SKM-1 (cell line): ENCODE measurements at regions not wholly inside any gene's neighbourhood (a gene's known extent, or its start where the extent isn't known, plus 50 kb on each side); places are given as distances from the start of the nearest gene placed in this dataset.

Experiments used
- DNase-seq: peaks from one replicate; lab custom pipeline; 2025; ENCODE audit not compliant: unreplicated experiment; lab: John Stamatoyannopoulos, UW

GRCh38 chr12:126147321-126147720 is 1082.1 kb downstream of the AACS start:
- DNase-seq = no peak

GRCh38 chr12:126156806-126157574 is 1091.8 kb downstream of the AACS start:
- no peak for DNase-seq

GRCh38 chr12:126157575-126157966 is 1092.3 kb downstream of the AACS start:
- DNase-seq = no peak

- no peak for DNase-seq
Measured at GRCh38 chr12:126159139-126159538, 1093.9 kb downstream of the AACS start.

GRCh38 chr12:126160912-126161311 is 1095.7 kb downstream of the AACS start:
- DNase-seq = no peak

DNA sequence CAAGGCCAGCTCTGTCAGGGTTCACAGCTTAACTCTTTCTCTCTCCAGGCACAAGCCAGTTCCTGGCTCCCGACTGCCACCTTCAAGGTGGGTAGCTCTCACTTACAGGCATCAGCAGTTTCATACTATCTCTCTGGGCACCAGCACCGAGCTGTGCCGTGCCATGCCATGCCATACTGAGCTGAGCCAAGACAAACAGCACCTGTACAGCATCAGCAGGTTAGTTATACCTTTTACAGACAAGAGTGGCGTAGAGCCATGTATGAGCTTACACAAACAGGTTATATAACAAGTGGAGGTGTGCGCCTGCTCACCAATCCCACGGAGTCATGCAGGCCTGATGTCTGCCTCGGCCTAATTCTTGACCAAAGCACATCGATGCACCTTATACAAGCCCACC is 1098.7 kb downstream of the AACS start:
- DNase-seq = no peak

DNA sequence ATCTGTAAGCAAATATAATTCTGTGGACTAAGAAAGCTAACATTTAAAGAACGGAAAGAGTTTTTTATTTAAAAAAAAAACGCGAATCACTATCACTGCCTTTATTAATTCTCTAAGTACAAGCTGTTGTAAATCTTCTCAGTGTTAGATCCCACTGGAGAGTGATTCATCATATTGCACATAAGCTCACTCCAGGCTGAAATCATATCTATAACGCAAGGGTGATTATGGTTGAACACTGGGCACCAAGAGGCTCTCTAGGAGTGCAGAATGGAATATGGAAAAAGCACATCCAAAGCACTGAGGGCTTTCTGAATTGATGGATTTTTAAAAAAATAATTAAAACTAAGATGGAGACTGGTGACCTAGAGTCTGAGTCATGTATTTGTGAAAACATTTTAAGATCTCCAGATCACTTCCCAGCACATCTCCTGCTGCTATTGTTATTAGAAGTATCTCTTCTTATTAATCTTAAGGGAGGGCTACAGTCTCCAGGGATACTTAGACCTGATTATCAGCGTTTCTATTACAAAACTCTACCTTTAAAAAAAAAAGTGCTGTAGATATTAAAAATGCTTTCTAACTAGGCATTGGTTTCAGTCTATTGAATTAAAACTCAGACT is 1106.8 kb downstream of the AACS start:
- DNase-seq = no peak

GRCh38 chr12:126182619-126183236 is 1117.5 kb downstream of the AACS start:
- no peak for DNase-seq

- no peak for DNase-seq
Measured at GRCh38 chr12:126185025-126185424, 1119.8 kb downstream of the AACS start.

DNA sequence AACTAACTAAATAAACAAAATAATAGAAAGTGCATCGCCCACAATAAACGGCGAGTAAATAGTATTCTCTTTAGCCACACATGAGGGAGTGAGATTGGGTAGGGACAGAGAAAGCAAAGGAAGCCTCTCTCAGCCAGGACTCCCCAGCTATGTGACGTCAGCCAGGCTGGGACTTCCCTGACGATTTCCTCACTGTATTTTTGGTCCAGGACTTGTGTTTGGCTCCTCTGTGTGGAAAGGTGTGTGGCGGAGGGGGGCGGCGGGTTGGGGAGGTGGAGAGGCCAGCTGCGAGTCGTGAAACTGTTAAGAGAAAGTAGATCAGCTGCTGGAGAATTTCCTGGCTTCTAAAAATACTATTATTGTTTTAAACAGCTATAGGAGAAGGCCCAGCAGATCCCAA is 1124.6 kb downstream of the AACS start:
- DNase-seq = no peak

- DNase-seq = no peak
Measured at GRCh38 chr12:126191031-126191891, 1126.0 kb downstream of the AACS start.

DNA sequence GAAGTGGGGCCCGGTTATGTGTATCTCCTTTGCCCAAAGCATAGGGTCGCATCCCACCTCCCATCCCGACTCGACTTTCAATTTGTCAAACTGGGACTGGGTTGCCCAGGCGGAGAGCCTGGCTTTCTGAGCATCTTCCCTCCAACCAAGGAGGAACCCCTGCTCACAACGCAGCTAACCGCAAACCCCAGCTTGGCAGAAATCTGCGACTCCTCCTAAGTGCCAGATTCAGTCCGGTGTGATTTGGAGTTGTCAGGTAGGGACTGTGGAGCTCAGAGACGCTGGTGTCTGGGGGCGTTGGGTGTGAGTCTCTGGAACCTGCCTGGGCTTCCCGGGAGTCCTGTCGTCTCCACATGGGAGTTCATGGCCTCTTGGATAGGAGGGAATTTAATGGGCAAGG is 1126.7 kb downstream of the AACS start:
- DNase-seq = no peak

DNA sequence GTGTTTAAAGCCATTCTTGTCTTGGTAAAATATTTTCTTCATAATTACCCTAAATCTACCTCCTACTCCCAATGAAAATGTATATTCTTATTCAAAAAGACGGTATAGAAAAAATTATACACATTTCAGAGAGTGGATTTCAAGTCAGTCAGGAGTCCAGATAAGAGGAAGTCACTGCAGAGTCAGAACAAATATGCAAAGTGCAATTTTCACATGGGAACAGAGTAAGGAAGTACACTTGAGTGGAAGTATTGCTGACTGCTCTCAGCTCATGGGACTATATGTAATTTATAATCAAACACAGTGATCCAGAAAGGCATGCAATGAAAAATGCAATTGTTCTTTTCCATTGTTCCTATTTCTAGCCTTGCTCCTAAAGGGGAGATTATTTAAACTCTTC is 1128.0 kb downstream of the AACS start:
- no peak for DNase-seq

- no peak for DNase-seq
Measured at GRCh38 chr12:126196263-126196662, 1131.0 kb downstream of the AACS start.

DNA sequence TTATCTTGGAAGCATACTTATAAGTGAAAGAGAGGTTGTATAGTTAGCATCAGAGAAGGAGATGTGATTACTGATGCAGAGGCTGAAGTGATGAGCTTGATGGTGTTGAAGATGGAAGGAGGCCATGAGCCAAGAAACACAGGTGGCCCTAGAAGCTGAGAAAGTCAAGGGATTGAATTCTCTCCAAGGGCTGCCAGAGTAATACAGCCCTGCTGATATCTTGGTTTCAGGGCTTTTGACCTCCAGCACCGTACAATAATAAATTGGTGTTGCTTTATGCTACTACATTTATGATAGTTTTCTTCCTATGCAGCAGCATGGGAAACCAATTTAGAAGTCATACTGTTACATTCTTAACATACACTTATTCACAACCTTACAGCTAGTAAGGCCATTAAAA is 1133.3 kb downstream of the AACS start:
- DNase-seq = no peak

GRCh38 chr12:126198966-126199692 is 1133.9 kb downstream of the AACS start:
- DNase-seq = no peak

- no peak for DNase-seq
Measured at GRCh38 chr12:126201981-126202537, 1136.8 kb downstream of the AACS start.

GRCh38 chr12:126204326-126204725 is 1139.1 kb downstream of the AACS start:
- no peak for DNase-seq

GRCh38 chr12:126210026-126210425 is 1144.8 kb downstream of the AACS start:
- DNase-seq = no peak

DNA sequence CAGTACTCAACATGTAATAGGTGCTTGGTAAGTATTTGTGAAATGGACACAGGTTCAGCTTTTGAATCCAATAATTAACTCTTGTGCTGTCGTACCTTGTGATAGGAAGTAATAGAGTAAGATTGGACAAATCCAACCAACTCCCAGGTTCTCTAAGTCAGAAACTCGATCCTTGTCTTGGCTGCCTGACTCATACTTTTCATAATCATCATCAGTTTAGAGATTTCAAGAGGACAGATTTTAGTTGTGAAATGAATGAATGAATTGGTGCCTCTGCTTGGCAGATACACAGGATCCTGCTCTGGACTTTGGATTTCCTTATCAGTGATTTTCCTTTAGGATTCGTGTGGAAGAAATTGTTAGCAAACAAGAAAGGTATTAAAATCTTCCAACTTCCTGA is 1145.2 kb downstream of the AACS start:
- no peak for DNase-seq
